AG10803 (cell line): ENCODE measurements at regions not wholly inside any gene's neighbourhood (a gene's known extent, or its start where the extent isn't known, plus 50 kb on each side); places are given as distances from the start of the nearest gene placed in this dataset.

Experiments used
- DNase-seq: peaks from one replicate; pipeline ENCODE4 v3.0.0; 2010; ENCODE audit warnings: low read depth
- H3K4me3 ChIP-seq: 2 replicates; pipeline ENCODE4 v1.5.1; 2011; ENCODE audit warnings: mild to moderate bottlenecking, low read length, control low read depth
- TF ChIP-seq, protein P1 (sequence below): conservative IDR thresholded peaks from 2 replicates; pipeline ENCODE4 v1.5.1; 2011; ENCODE audit warnings: mild to moderate bottlenecking, low read length, control low read depth, inconsistent platforms

DNA sequence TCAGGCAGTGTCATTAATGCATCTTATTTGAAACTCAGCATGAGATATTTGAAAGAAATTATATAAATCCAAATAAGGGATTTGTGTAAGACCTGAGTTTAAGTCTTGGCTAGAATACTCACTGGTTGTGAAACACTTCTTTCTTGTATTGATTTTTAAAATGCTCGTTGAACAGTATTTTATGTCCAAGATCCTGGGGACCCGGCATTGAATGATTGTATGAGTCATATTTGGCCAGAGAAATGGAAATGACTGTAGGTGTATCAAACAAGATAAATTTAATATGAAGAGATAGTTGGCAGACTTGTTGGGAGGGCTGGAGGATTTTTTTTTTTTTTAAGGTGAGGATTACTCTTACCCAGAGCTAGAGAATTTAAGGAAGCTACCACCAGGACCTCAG lies 606.1 kb upstream of the CPEB2 start:
- H3K4me3 ChIP-seq, result no peak overlapping the region
- no peak for DNase-seq
- TF ChIP-seq, protein P1, sequence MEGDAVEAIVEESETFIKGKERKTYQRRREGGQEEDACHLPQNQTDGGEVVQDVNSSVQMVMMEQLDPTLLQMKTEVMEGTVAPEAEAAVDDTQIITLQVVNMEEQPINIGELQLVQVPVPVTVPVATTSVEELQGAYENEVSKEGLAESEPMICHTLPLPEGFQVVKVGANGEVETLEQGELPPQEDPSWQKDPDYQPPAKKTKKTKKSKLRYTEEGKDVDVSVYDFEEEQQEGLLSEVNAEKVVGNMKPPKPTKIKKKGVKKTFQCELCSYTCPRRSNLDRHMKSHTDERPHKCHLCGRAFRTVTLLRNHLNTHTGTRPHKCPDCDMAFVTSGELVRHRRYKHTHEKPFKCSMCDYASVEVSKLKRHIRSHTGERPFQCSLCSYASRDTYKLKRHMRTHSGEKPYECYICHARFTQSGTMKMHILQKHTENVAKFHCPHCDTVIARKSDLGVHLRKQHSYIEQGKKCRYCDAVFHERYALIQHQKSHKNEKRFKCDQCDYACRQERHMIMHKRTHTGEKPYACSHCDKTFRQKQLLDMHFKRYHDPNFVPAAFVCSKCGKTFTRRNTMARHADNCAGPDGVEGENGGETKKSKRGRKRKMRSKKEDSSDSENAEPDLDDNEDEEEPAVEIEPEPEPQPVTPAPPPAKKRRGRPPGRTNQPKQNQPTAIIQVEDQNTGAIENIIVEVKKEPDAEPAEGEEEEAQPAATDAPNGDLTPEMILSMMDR, result no peak

- no peak overlapping the region for H3K4me3 ChIP-seq
Measured at GRCh38 chr4:14399848-14400247, 602.4 kb upstream of the CPEB2 start.

DNA sequence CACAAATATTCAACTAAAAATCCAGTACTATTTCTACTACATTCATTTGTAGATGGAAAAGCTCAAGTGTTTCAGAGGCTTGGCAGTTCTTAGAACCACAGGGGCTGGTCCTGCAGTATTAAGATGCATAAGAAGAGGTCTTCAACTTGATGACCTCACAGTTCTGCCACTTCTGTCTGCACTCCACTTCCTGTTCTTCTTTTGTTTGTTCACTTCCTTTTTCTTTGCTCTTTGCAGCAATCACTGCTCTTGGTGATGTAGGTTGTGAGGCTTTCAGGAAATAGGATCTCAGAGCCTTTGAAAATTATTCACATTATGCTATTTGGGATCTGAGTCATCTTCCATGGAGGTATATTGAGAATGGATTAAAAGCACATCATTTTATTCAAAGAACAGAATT lies 602.0 kb upstream of the CPEB2 start:
- H3K4me3 ChIP-seq, result no peak overlapping the region
- DNase-seq, result no peak
- TF ChIP-seq, protein P1, result no peak

More at GRCh38 chr4:14399848-14400247, 602.4 kb upstream of the CPEB2 start:
- TF ChIP-seq, protein P1, result no peak
- DNase-seq, result no peak

GRCh38 chr4:14403132-14403531 lies 599.1 kb upstream of the CPEB2 start:
- H3K4me3 ChIP-seq, result no peak overlapping the region
- TF ChIP-seq, protein P1, result no peak
- no peak for DNase-seq

DNA sequence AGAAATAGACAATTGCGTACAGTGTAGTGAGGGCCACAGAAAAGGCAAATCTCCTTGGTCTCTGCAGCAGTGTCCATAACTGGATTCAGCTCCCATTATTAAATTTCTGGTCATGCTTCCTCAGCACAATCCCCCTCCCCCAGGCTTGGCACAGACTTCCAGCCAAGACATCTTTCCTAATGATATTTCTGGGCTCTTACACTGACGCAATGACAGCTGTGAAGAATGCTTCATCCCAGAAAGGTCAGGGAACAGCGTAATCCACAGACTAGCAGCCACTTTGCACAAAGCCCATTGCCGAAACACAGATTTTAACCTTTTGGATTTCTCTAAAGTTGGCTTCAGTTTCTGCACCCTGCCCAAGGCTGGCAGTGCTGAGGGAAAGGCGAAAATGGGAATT lies 597.6 kb upstream of the CPEB2 start:
- DNase-seq, result no peak
- TF ChIP-seq, protein P1, result no peak
- no peak overlapping the region for H3K4me3 ChIP-seq

GRCh38 chr4:14410516-14410915 lies 591.8 kb upstream of the CPEB2 start:
- no peak overlapping the region for H3K4me3 ChIP-seq
- DNase-seq, result no peak
- TF ChIP-seq, protein P1, result no peak

DNA sequence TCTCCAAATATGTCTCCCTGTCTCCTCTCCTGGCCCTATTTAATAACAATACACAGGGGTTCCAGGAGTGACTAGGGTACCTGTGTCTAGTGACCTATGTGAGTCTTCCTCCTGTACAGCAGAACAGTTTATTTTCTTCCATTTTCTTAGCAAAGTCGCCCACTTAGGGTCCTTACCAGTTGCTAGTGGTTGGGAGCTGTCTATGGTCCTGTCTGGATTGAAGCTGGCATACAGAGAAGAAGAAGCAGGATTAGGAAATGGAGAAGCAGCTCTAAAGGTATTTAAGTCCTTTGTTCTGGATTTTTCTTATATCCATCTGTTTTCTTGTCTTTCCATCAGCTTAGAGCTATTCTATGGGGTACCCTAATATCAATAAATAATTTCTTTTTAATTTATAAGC lies 587.1 kb upstream of the CPEB2 start:
- no peak overlapping the region for H3K4me3 ChIP-seq
- DNase-seq, result peak; percentile 1
- TF ChIP-seq, protein P1, result no peak
